ENCODE measurements at regions not wholly inside any gene's neighbourhood (a gene's known extent, or its start where the extent isn't known, plus 50 kb on each side); places are given as distances from the start of the nearest gene placed in this dataset.

- TF ChIP-seq POLR2AphosphoS5 (IDR thresholded peaks at IDR 0.05), result no peak
- no peak for TF ChIP-seq CTCF (IDR thresholded peaks at IDR 0.05)
- TF ChIP-seq POLR2A (IDR thresholded peaks at IDR 0.05), result no peak
These were observed 470.8 kb upstream of the ADARB2 start for GRCh38 chr10:2208106-2208505.
